GM19238 (cell line): ENCODE measurements at regions not wholly inside any gene's neighbourhood (a gene's known extent, or its start where the extent isn't known, plus 50 kb on each side); places are given as distances from the start of the nearest gene placed in this dataset.
"Not testable (repeated sequence)": the region's sequence is repeated elsewhere in the genome, so short reads cannot be mapped to it uniquely, and the experiment has no call there.

Experiments used
- DNase-seq: peaks from one replicate; pipeline ENCODE4 v3.0.0; 2011; ENCODE audit warnings: low spot score; ENCODE audit not compliant: insufficient read length

- no peak for DNase-seq
These were observed 731.6 kb upstream of the GJE1 start for GRCh38 chr6:141401168-141401567.

DNA sequence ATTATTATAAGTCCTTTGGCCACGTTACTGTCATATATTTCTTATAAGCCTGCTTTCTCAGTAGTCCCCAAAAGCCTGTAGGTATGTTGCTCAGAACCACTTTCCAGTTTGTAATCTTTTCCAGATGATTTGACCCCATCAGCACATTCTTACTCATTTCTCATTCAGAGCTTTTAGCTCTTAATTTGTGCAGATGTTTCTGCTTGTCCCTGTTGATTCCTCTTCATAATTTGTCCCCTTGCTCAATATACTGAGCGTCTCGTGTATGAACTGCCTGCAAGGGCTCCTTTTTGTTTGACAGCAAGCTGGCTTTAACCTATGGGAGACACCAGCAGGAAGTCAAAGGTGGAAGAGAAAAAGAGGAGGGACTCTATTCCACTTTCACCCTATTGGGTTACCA, 733.8 kb upstream of the GJE1 start:
- DNase-seq: no peak

DNA sequence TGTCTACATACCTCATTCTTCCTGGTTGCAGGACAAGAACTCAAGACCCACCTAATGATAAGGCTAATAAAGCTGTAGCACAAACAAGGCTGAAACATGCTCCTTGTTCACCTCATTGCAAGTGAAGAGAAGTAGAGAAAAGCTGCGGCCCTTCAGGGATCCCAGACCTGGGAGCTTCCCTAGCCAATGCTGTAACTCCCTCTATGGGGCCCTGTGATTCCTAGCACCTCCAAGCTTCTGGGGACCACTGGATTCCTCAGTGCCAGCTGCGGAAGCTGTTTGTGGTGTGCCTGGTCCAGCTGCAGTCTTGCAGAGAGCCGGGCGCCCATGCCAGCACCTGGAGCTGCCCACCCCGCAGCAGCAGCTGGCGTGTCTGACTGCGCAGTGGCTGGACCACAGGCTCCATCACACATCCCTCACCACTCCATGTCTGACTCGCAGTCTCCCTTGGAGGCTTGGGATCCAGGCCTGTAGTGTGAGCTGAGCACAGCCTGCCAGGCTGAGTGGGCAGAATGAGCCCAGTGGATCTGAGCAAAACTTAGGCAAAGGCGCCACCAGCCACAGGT, 737.2 kb upstream of the GJE1 start:
- DNase-seq: no peak

DNA sequence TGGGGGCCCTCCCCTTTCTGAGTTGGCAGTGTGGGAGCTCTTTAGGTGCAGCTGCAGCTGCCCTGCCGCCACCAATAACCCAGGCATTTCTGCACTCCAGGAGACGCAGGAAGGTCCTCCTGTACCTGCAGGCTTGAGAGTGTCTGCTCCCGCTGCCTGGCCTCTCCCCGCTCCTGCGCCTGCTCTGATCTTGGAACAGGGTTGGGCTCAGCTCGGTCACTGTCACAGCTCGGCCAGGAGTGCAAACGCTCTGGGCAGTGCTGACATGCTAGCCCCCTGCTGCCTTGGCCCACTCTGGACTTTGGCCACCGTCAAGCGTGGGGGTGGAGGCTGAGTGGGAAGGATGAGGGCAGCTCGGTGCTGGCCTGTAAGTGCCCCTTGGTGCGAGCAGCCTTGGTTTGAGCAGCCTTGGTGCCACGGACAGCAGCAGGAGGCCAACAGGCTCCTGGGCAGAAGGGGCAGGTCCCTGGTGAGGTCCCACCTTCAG, 738.1 kb upstream of the GJE1 start:
- no peak for DNase-seq

DNA sequence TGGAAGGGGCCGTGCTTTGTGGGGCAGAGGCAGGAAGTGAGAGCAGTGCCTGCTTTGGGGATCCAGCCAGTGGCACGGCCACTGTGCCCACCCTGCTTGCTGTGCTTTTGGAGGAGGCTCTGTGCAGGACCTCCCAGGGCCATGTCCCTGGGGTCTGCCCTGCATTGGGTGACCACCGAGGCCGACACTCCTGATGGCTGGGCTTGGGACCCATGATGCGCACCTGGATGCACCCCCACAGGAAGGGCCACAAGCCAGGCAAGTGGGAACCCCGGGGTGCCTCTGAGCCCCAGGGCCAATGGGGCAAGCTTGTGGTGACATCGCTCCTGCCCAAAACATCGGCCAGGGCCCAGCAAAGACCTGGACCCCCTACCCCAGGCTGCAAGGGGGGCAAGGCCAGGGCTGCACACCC, 738.6 kb upstream of the GJE1 start:
- no peak for DNase-seq

- no peak for DNase-seq
These were observed 739.2 kb upstream of the GJE1 start for GRCh38 chr6:141393405-141394124.

DNA sequence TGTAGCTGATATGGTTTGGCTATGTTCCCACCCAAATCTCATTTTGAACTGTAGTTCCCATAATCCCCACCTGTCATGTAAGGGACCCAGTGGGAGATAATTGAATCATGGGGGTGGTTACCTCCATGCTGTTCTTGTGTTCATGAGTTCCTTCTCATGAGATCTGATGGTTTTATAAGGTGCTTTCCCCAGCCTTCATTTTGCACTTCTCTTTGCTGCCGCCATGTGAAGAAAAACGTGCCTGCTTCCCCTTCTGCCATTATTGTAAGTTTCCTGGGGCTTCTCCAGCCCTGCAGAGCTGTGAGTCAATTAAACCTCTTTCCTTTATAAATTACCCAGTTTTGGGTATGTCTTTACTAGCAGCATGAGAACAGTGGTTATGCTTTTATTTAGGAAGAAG, 741.6 kb upstream of the GJE1 start:
- DNase-seq: not testable (repeated sequence)

DNA sequence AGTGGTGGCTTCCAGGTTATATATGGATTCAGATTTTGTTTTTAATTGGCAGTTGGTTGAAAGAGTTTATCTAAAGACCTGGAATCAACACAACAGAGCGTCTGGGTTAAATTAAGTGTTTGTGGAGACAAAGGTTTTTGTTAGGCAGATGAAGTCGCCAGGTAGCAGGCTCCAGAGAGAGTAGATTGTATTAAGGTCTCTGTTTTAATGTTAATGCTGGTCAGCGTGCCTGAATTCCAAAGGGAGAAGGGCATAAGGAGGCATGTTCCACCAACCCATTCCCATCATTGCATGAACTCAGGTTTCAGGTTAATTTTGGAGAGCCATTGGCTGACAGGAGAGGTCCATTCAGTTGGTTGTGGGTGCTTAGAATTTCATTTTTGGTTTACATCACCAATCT, 744.1 kb upstream of the GJE1 start:
- DNase-seq: no peak

- no peak for DNase-seq
These were observed 762.3 kb upstream of the GJE1 start for GRCh38 chr6:141370438-141370837.

DNA sequence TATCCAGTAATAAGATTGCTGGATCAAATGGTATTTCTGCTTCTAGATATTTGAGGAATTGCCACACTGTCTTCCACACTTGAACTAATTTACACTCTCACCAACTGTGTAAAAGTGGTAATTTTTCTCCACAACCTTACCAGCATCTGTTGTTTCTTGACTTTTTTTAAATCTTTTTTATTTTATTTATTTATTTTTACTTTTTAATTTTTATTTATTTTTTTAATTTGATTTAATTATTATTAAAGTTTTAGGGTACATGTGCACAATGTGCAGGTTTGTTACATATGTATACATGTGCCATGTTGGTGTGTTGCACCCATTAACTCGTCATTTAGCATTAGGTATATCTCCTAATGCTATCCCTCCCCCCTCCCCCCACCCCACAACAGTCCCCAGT, 765.9 kb upstream of the GJE1 start:
- not testable (repeated sequence) for DNase-seq

GRCh38 chr6:141364694-141365093, 768.0 kb upstream of the GJE1 start:
- no peak for DNase-seq

GRCh38 chr6:141364232-141364631, 768.5 kb upstream of the GJE1 start:
- DNase-seq: no peak

DNA sequence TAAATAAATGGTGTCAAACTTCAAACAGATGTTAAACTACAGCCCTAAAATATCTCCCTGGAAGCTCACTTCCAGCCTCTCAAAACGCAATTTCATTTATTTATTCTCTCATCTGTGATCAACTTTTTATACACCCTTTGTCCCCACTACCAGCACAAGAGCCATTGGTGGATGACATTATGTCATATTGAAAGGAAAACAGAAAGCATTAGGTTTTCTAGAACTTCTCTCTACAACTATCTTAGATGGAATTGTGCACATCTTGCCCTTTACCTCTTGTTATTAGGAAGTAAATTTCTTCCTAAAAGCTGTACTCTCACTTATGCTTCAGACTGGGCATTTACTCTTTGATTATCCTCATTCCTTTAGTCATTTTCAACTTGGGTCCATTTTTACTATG, 771.2 kb upstream of the GJE1 start:
- DNase-seq: no peak

- DNase-seq: no peak
These were observed 772.8 kb upstream of the GJE1 start for GRCh38 chr6:141359953-141360352.

DNA sequence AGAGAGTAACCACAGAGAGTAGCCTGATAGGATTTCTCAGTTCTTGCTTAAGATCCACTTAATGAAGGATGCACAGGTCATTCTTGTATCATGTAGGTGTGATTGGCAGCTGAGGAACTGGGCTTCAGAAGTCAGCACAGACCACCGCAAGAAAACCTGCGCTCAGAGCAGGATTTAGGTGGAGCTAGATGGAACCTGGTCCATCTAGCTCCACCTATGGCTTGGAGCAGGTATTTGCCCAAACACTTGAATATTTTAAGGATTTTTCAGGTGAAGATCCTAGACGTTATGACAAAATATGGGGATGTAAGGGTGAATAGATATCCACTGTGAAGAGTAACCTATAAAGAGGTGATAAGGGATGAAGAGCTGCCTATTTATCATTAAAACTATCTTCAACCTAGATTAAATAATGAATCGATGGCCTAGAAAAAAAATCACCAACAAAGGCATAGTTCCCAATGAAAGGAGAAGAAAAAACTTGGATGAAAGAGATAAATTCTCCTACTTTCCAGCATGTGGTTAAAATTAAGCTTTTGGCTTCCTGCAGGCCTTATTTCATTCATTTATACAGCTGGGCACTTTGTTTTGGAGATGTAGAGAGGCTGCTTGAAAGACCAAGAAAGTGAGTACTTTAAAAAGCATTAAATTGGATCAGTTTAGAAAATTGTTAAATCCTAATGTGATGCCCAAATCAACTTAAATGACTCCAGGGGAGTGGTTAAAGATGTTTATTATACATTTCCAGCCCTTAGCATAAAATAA, 778.4 kb upstream of the GJE1 start:
- no peak for DNase-seq

DNA sequence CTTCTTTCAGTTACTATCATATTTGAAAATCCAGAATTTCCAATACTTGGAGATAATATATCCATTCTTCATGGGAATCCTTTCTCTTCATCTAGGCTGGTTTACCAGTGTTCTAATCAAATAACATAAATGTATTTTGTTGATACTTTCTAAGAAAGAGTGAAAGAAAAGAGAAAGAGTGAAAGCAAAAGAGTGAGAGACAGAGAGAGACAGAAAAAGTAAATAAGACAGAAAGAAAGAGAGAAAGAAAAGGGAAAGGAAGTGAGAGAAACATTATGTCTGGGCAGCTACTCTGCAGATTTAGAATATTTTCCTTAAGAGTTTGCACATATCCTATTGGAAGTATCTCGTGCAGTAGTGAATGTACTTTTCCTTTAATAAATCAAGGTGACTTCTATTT, 781.0 kb upstream of the GJE1 start:
- no peak for DNase-seq

GRCh38 chr6:141349710-141350109, 783.0 kb upstream of the GJE1 start:
- no peak for DNase-seq

- no peak for DNase-seq
These were observed 784.7 kb upstream of the GJE1 start for GRCh38 chr6:141347906-141348492.

DNA sequence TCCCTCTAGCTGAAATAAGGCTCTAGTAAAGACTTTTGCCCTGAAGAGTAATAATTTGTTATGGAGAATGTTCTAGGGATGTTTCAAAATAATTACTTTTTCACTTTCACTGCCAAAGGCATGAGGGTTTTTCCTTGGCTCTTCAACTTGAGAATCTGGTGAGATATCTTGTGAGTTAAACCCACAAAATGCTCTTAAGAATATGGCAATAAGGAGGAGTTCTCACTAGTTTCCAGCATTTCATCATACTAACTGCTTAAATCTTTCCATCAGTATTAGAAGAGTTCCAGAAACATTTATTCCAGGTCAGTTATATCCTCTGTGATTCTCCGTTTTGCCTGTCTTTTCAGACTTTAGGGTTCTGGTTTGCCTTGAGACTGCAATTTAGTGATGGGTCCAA, 785.6 kb upstream of the GJE1 start:
- no peak for DNase-seq

GRCh38 chr6:141346535-141346934, 786.2 kb upstream of the GJE1 start:
- DNase-seq: no peak

DNA sequence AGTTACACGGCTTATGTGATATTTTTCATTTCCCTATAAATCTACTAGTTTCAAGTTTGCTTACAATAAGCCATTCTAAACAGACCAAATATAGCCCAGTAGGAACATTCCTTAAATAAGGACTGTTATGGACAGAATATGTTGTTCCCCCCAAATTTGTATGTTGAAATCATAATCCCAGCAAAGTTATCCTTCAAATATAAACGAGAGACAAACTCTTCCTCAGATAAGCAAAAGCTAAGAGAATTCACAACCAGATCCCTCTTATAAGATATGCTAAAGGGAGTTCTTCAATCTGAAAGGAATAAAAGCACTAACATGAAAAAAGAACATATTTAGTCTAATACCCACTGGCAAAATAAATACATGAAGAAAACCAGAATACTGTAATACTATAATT, 795.5 kb upstream of the GJE1 start:
- DNase-seq: no peak
